Psoas muscle (tissue), 7 donors: ENCODE measurements at regions not wholly inside any gene's neighbourhood (a gene's known extent, or its start where the extent isn't known, plus 50 kb on each side); places are given as distances from the start of the nearest gene placed in this dataset.

Experiments
- ATAC-seq, 4 donors: fragments of 200-7000 bp; cut with Tn5 transposase; one replicate each; pipeline ENCODE4 v1.9.1; 2020; ENCODE audit warnings: moderate library complexity in 3 of 4, mild to moderate bottlenecking in 2 of 4
- DNase-seq, 2 donors: peaks; one replicate each; pipeline ENCODE4 v3.0.0-alpha.2; 2020
- H3K27ac ChIP-seq: fragments of 200-600 bp; one replicate; pipeline ENCODE4 v1.8.0; 2022
- H3K27me3 ChIP-seq, 3 donors: fragments of 200-600 bp in 1 of 3; one replicate each; pipeline versions ENCODE4 v1.6.1 to v1.8.0; 2013 to 2022; ENCODE audit warnings: low read length in 2 of 3, mild to moderate bottlenecking in 2 of 3, moderate library complexity in 1 of 3; ENCODE audit not compliant: insufficient read depth in 3 of 3
- H3K36me3 ChIP-seq, 2 donors: fragments of 200-600 bp in 1 of 2; one replicate each; pipeline versions ENCODE4 v1.6.1 to v1.8.0; 2013 to 2022; ENCODE audit warnings: low read depth in 1 of 2, mild to moderate bottlenecking in 1 of 2, moderate library complexity in 1 of 2; ENCODE audit not compliant: insufficient read depth in 1 of 2
- H3K4me1 ChIP-seq: fragments of 200-600 bp; one replicate; pipeline ENCODE4 v1.8.0; 2022
- H3K4me3 ChIP-seq: fragments of 200-600 bp; one replicate; pipeline ENCODE4 v1.8.0; 2022; ENCODE audit warnings: mild to moderate bottlenecking
- H3K9me3 ChIP-seq: fragments of 200-600 bp; one replicate; pipeline ENCODE4 v1.8.0; 2022
- WGBS, 3 donors: extraction: QIAGEN DNeasy Blood & Tissue Kit; methylation state at CpG; one replicate each; pipeline versions ENCODE4 v1.1.6 to v1.1.7; 2013; 5-methylcytosine and 5-hydroxymethylcytosine counted together
- intact Hi-C, 2 donors: fragments of 100-400 bp; cut with DNase I; formaldehyde crosslinking; loops; one replicate each; pipeline versions ENCODE4 v1.11.0 to v1.14.2; 2022
- TF ChIP-seq, protein P1 (sequence below): fragments of 200-600 bp; IDR thresholded peaks from one replicate; pipeline ENCODE4 v1.8.0; 2022; ENCODE audit warnings: antibody characterized with exemption
- donor health status: healthy with polysubstance abuse.
- donor health status: DM: no; HTN: no; CAD: no; lungs with moderate emphysema.
- donor health status: Bipolar disorder and iron deficiency.
- donor health status: healthy.
- donor health status: DM: yes; HTN: yes; CAD: no.
- donor health status: DM: no; HTN: no; CAD: no.
- donor health status: DM: yes; HTN: yes; CAD: no.

DNA sequence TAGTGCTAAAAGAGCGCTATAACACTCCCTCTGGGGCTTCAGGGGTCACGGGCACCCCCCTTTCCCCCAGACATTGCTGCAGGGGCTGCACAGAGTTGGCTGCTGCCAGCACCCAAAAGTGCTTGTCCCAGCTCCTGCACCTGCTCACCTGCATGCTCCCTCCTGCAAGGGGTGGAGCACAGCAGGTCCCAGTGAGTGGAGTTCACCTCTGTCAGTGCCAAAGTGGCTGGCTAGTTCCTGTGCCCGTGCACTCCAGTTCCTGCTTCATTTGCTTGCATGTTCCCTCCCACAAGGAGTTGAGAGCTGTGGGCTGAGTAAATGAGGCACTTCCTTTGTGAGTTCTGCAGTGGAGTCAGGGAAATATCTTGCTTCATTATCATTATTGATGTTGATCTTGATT is 476.9 kb downstream of the SQOR start:
- DNase-seq = no peak
- H3K27ac ChIP-seq = no peak overlapping the region
- intact Hi-C loops = no loop called here
- WGBS, 3 donors = 68 to 83% (median 80%) methylated on average over 3 of the region's 3 CpGs
- H3K9me3 ChIP-seq = no peaks in the 10 kb centered on the region
- no peak overlapping the region for H3K4me3 ChIP-seq
- H3K4me1 ChIP-seq = no peaks in the 10 kb centered on the region
- no peaks in the 10 kb centered on the region for H3K36me3 ChIP-seq
- H3K27me3 ChIP-seq = no peaks in the 10 kb centered on the region
- TF ChIP-seq, protein P1, sequence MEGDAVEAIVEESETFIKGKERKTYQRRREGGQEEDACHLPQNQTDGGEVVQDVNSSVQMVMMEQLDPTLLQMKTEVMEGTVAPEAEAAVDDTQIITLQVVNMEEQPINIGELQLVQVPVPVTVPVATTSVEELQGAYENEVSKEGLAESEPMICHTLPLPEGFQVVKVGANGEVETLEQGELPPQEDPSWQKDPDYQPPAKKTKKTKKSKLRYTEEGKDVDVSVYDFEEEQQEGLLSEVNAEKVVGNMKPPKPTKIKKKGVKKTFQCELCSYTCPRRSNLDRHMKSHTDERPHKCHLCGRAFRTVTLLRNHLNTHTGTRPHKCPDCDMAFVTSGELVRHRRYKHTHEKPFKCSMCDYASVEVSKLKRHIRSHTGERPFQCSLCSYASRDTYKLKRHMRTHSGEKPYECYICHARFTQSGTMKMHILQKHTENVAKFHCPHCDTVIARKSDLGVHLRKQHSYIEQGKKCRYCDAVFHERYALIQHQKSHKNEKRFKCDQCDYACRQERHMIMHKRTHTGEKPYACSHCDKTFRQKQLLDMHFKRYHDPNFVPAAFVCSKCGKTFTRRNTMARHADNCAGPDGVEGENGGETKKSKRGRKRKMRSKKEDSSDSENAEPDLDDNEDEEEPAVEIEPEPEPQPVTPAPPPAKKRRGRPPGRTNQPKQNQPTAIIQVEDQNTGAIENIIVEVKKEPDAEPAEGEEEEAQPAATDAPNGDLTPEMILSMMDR = no peak
- ATAC-seq = no peak

DNA sequence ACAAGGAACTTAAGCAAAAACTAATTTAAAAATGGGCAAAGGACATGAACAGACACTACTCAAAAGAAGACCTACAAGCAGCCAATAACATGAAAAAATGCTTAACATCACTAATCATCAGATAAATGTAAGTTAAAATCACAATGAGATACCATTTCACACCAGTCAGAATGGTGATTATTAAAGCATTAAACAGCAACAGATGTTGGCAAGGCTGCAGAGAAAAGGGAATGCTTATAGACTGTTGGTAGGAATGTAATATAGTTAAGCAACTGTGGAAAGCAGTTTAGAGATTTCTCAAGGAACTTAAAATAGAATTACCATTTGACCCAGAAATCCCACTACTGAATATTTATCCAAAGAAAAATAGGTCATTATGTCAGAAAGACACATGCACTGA is 482.2 kb downstream of the SQOR start:
- Histone ChIP-seq H3K36me3 (no peaks in the 10 kb centered on the region), H3K27me3 (peaks cover 0 to 3% (median 0%) of the 10 kb centered on the region in 3 donors), H3K4me3 (no peak overlapping the region), H3K27ac (no peak overlapping the region), H3K4me1 (no peaks in the 10 kb centered on the region), H3K9me3 (no peaks in the 10 kb centered on the region)
- TF ChIP-seq, protein P1 = no peak
- DNase-seq (no peak), ATAC-seq (no peak)
- intact Hi-C loops = no loop called here

DNA sequence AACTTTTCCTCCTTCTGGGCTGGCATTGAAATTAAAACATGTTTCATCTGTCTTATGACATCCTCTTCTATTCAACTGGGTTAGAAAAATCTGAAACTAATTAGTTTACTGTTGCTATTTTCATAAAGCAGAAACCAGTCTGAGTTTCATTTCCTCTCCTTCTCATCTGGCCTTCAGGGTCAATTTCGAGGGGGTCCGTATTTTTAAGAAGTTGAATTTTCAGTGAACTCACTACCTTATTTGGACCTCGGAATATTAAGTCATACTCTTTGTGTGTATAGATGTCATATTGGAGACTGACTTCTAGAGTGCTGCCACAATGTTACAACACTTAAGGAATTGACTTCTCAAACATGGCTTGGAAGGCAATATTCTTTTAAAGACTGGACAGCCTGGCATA is 485.9 kb downstream of the SQOR start:
- TF ChIP-seq, protein P1 = no peak
- DNase-seq (no peak), ATAC-seq (no peak)
- no peak overlapping the region for H3K4me3 ChIP-seq
- no peak overlapping the region for H3K27ac ChIP-seq
- WGBS, 3 donors = 90 to 93% (median 91%) methylated on average over 3 of the region's 3 CpGs
- peaks cover 0 to 3% (median 0%) of the 10 kb centered on the region in 3 donors for H3K27me3 ChIP-seq
- H3K9me3 ChIP-seq = peaks cover 17% of the 10 kb centered on the region
- intact Hi-C loops = no loop called here
- H3K4me1 ChIP-seq = no peaks in the 10 kb centered on the region
- H3K36me3 ChIP-seq = no peaks in the 10 kb centered on the region

DNA sequence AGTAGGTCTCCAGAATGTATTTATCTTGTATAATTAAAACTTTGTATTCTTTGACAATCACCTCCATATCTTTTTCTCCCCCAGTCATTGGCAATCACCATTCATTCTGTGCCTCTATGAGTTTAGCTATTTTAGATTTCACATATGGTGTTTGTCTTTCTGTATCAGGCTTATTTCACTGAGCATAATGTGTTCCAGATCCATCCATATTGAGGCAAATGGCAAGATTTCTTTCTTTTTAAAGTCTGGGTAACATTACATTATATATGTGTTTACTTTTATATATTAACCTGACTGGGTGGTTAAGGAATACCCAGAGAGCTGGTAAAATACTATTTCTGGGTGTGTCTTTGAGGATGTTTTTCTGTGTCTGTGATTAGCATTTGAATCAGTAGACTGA is 486.6 kb downstream of the SQOR start:
- intact Hi-C loops = no loop called here
- ATAC-seq = no peak
- no peak overlapping the region for H3K4me3 ChIP-seq
- peaks cover 0 to 3% (median 0%) of the 10 kb centered on the region in 3 donors for H3K27me3 ChIP-seq
- H3K4me1 ChIP-seq = no peaks in the 10 kb centered on the region
- TF ChIP-seq, protein P1 = no peak
- no peaks in the 10 kb centered on the region for H3K36me3 ChIP-seq
- no peak for DNase-seq
- no peak overlapping the region for H3K27ac ChIP-seq
- H3K9me3 ChIP-seq = peaks cover 17% of the 10 kb centered on the region

DNA sequence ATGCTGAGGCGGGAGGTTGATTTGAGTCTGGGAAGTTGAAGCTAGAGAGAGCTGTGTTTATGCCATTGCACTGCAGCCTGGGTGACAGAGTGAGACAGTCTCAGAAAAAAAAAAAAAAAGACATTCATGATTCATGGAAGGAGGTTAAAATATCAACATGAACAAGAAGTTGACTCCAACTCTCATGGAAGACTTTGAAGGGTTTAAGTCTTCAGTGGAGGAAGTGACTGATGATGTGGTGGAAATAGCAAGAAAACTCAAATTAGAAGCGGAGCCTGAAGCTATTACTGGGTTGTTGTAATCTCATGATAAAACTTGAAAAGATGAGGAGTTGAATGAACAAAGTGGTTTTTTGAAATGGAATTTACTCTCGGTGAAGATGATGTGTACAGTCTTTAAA is 491.8 kb downstream of the SQOR start:
- DNase-seq = no peak
- H3K27me3 ChIP-seq = no peaks in the 10 kb centered on the region
- 92 to 93% (median 92%) methylated on average over 3 of the region's 3 CpGs for WGBS, 3 donors
- H3K36me3 ChIP-seq = no peaks in the 10 kb centered on the region
- no peak overlapping the region for H3K4me3 ChIP-seq
- H3K9me3 ChIP-seq = peaks cover 17% of the 10 kb centered on the region
- H3K27ac ChIP-seq = no peak overlapping the region
- H3K4me1 ChIP-seq = no peaks in the 10 kb centered on the region
- TF ChIP-seq, protein P1 = no peak
- no peak for ATAC-seq
- intact Hi-C loops = no loop called here
